Liver (tissue), 8 donors: ENCODE measurements at regions not wholly inside any gene's neighbourhood (a gene's known extent, or its start where the extent isn't known, plus 50 kb on each side); places are given as distances from the start of the nearest gene placed in this dataset.

ENCODE experiments used
- DNase-seq: peaks from one replicate; pipeline ENCODE4 v3.0.0-alpha.2; 2017; ENCODE audit warnings: low spot score
- H3K27ac ChIP-seq, 2 donors: one replicate each; pipeline ENCODE4 v1.7.0; 2013; ENCODE audit warnings: inconsistent platforms in 2 of 2, low read length in 2 of 2, control low read depth in 1 of 2, low read depth in 1 of 2, mild to moderate bottlenecking in 1 of 2
- H3K27me3 ChIP-seq, 4 donors: one replicate each; pipeline versions ENCODE4 v1.6.1 to v1.7.0; 2013; ENCODE audit warnings: low read length in 3 of 4, inconsistent platforms in 1 of 4, mild to moderate bottlenecking in 1 of 4, moderate library complexity in 1 of 4; ENCODE audit not compliant: control insufficient read depth in 4 of 4, insufficient read depth in 4 of 4
- H3K36me3 ChIP-seq, 4 donors: one replicate each; pipeline versions ENCODE4 v1.6.1 to v1.7.0; 2013; ENCODE audit warnings: low read length in 3 of 4, mild to moderate bottlenecking in 3 of 4, low read depth in 1 of 4, moderate library complexity in 1 of 4; ENCODE audit not compliant: control insufficient read depth in 4 of 4, insufficient read depth in 3 of 4
- H3K4me1 ChIP-seq, 4 donors: one replicate each; pipeline versions ENCODE4 v1.6.1 to v1.7.0; 2013; ENCODE audit warnings: low read length in 3 of 4, mild to moderate bottlenecking in 3 of 4, moderate library complexity in 1 of 4; ENCODE audit not compliant: control insufficient read depth in 4 of 4, insufficient read depth in 4 of 4
- H3K4me3 ChIP-seq, 3 donors: one replicate each; pipeline versions ENCODE4 v1.6.1 to v1.7.0; 2013; ENCODE audit warnings: low read length in 3 of 3, control low read depth in 1 of 3, low read depth in 1 of 3, mild to moderate bottlenecking in 1 of 3
- H3K9ac ChIP-seq, 2 donors: one replicate each; pipeline ENCODE4 v1.7.0; 2013; ENCODE audit warnings: low read length in 2 of 2, mild to moderate bottlenecking in 2 of 2, moderate library complexity in 2 of 2, control low read depth in 1 of 2, low read depth in 1 of 2
- H3K9me3 ChIP-seq, 4 donors: one replicate each; pipeline versions ENCODE4 v1.6.1 to v1.7.0; 2013; ENCODE audit warnings: low read length in 3 of 4; ENCODE audit not compliant: control insufficient read depth in 4 of 4
- ATF3 ChIP-seq: IDR thresholded peaks from 2 replicates; pipeline ENCODE4 v1.6.1; 2016; ENCODE audit warnings: antibody characterized with exemption
- CTCF ChIP-seq: fragments of 150-350 bp; IDR thresholded peaks from 2 replicates; pipeline ENCODE4 v1.5.1; 2017; ENCODE audit warnings: improper control_type of control experiment, low read depth, low read length; ENCODE audit not compliant: missing input control
- EGR1 ChIP-seq, 2 donors: IDR thresholded peaks; 2 replicates each; pipeline ENCODE4 v1.6.1; 2016 to 2018; ENCODE audit warnings: antibody characterized with exemption in 2 of 2, low read depth in 2 of 2
- FOXA1 ChIP-seq: IDR thresholded peaks from 2 replicates; pipeline ENCODE4 v1.6.1; 2016; ENCODE audit warnings: antibody characterized with exemption
- FOXA2 ChIP-seq: IDR thresholded peaks from 2 replicates; pipeline ENCODE4 v1.6.1; 2016; ENCODE audit warnings: antibody characterized with exemption
- GABPA ChIP-seq, 2 donors: IDR thresholded peaks in 1 of 2; conservative IDR thresholded peaks in 1 of 2; 2 replicates each; pipeline ENCODE4 v1.6.1; 2016; ENCODE audit warnings: antibody characterized with exemption in 2 of 2, mild to moderate bottlenecking in 1 of 2, moderate library complexity in 1 of 2
- HNF4A ChIP-seq, 2 donors: conservative IDR thresholded peaks; 2 replicates each; pipeline ENCODE4 v1.6.1; 2016; ENCODE audit warnings: antibody characterized with exemption in 2 of 2, mild to moderate bottlenecking in 2 of 2
- JUND ChIP-seq, 2 donors: IDR thresholded peaks; 2 replicates each; pipeline ENCODE4 v1.6.1; 2016; ENCODE audit warnings: antibody characterized with exemption in 2 of 2
- MAX ChIP-seq: IDR thresholded peaks from 2 replicates; pipeline ENCODE4 v1.6.1; 2016; ENCODE audit warnings: antibody characterized with exemption
- NR2F2 ChIP-seq: IDR thresholded peaks from 2 replicates; pipeline ENCODE4 v1.6.1; 2016; ENCODE audit warnings: antibody characterized with exemption
- RAD21 ChIP-seq, 2 donors: IDR thresholded peaks; 2 replicates each; pipeline ENCODE4 v1.6.1; 2016; ENCODE audit warnings: antibody characterized with exemption in 2 of 2, mild to moderate bottlenecking in 2 of 2
- REST ChIP-seq: IDR thresholded peaks from 2 replicates; pipeline ENCODE4 v1.6.1; 2016; ENCODE audit warnings: antibody characterized with exemption, mild to moderate bottlenecking
- RXRA ChIP-seq, 2 donors: IDR thresholded peaks; 2 replicates each; pipeline ENCODE4 v1.6.1; 2017 to 2018; ENCODE audit warnings: antibody characterized with exemption in 2 of 2, mild to moderate bottlenecking in 1 of 2
- SP1 ChIP-seq: IDR thresholded peaks from 2 replicates; pipeline ENCODE4 v1.6.1; 2018; ENCODE audit warnings: antibody characterized with exemption, mild to moderate bottlenecking
- TAF1 ChIP-seq: conservative IDR thresholded peaks from 2 replicates; pipeline ENCODE4 v1.6.1; 2016; ENCODE audit warnings: antibody characterized with exemption, mild to moderate bottlenecking
- YY1 ChIP-seq: IDR thresholded peaks from 2 replicates; pipeline ENCODE4 v1.6.1; 2016; ENCODE audit warnings: antibody characterized with exemption, mild to moderate bottlenecking
- ZBTB33 ChIP-seq: IDR thresholded peaks from 2 replicates; pipeline ENCODE4 v1.6.1; 2016; ENCODE audit warnings: antibody characterized with exemption
- WGBS: extraction: QIAGEN DNeasy Blood & Tissue Kit; methylation state at CpG from one replicate; pipeline ENCODE4 v1.1.7; 2013; 5-methylcytosine and 5-hydroxymethylcytosine counted together
- donor health status: healthy.
- donor health status: healthy.
- donor health status: healthy.
- donor health status: healthy.
- donor health status: healthy.

- TF ChIP-seq JUND (IDR thresholded peaks at IDR 0.05) (no peak), REST (no peak), RAD21 (IDR thresholded peaks at IDR 0.05) (no peak), RXRA (IDR thresholded peaks at IDR 0.05) (no peak), MAX (no peak), TAF1 (no peak), GABPA (IDR thresholded peaks at IDR 0.05 in 1 of 2, conservative IDR thresholded peaks at IDR 0.05 in 1 of 2) (no peak), FOXA2 (no peak), ZBTB33 (no peak), EGR1 (IDR thresholded peaks at IDR 0.05; ENCODE audit: low read depth in 2 of 2) (no peak), ATF3 (no peak), HNF4A (conservative IDR thresholded peaks at IDR 0.05) (no peak), SP1 (no peak), CTCF (no peak)
- H3K9ac ChIP-seq: no peak overlapping the region
- no peak overlapping the region for H3K27ac ChIP-seq
- WGBS: 68% methylated on average over 2 of the region's 2 CpGs
- H3K4me3 ChIP-seq: no peak overlapping the region
- H3K9me3 ChIP-seq: peaks cover 0 to 7% (median 0%) of the 10 kb centered on the region in 4 donors
- no peaks in the 10 kb centered on the region for H3K4me1 ChIP-seq
- no peak for DNase-seq
- no peaks in the 10 kb centered on the region for H3K36me3 ChIP-seq
- peaks cover 0 to 7% (median 0%) of the 10 kb centered on the region in 4 donors for H3K27me3 ChIP-seq
These were observed 352.6 kb upstream of the NWD2 start for GRCh38 chr4:36891971-36892370.

GRCh38 chr4:36900446-36900987 is 344.0 kb upstream of the NWD2 start:
- 84% methylated on average over 4 of the region's 4 CpGs for WGBS
- H3K4me3 ChIP-seq: no peak overlapping the region
- H3K27ac ChIP-seq: no peak overlapping the region
- DNase-seq: no peak
- H3K4me1 ChIP-seq: no peaks in the 10 kb centered on the region
- no peaks in the 10 kb centered on the region for H3K36me3 ChIP-seq
- no peak overlapping the region for H3K9ac ChIP-seq
- no peaks in the 10 kb centered on the region for H3K27me3 ChIP-seq
- H3K9me3 ChIP-seq: no peaks in the 10 kb centered on the region
- TF ChIP-seq NR2F2 (no peak), FOXA1 (no peak), GABPA (IDR thresholded peaks at IDR 0.05 in 1 of 2, conservative IDR thresholded peaks at IDR 0.05 in 1 of 2) (no peak), ZBTB33 (no peak), YY1 (no peak), TAF1 (no peak), MAX (no peak), FOXA2 (no peak), CTCF (no peak), RAD21 (IDR thresholded peaks at IDR 0.05) (no peak), JUND (IDR thresholded peaks at IDR 0.05) (no peak)
